ENCODE measurements at regions not wholly inside any gene's neighbourhood (a gene's known extent, or its start where the extent isn't known, plus 50 kb on each side); places are given as distances from the start of the nearest gene placed in this dataset.

DNA sequence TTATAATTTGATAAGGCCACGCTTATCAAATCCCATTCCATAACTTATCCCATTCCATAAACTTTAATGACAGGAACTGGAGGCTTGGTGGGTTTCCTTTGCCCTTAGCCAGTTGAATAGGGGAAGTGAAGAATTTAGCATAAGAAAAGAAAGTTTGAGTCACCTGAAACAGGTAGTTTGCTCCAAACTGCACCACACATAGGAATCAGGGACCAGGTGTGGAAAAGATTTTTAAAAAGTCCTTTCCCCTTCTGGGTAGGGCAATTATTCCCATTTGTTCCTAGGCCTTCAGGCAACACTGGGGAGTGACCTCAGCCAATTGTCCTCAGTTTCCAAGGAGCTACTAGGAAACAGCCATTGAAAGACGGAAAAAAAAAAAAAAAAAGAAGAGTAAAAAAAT, 525.7 kb upstream of the CNTN5 start:
- TF ChIP-seq, protein P1, sequence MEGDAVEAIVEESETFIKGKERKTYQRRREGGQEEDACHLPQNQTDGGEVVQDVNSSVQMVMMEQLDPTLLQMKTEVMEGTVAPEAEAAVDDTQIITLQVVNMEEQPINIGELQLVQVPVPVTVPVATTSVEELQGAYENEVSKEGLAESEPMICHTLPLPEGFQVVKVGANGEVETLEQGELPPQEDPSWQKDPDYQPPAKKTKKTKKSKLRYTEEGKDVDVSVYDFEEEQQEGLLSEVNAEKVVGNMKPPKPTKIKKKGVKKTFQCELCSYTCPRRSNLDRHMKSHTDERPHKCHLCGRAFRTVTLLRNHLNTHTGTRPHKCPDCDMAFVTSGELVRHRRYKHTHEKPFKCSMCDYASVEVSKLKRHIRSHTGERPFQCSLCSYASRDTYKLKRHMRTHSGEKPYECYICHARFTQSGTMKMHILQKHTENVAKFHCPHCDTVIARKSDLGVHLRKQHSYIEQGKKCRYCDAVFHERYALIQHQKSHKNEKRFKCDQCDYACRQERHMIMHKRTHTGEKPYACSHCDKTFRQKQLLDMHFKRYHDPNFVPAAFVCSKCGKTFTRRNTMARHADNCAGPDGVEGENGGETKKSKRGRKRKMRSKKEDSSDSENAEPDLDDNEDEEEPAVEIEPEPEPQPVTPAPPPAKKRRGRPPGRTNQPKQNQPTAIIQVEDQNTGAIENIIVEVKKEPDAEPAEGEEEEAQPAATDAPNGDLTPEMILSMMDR (IDR thresholded peaks at IDR 0.05) = no peak

DNA sequence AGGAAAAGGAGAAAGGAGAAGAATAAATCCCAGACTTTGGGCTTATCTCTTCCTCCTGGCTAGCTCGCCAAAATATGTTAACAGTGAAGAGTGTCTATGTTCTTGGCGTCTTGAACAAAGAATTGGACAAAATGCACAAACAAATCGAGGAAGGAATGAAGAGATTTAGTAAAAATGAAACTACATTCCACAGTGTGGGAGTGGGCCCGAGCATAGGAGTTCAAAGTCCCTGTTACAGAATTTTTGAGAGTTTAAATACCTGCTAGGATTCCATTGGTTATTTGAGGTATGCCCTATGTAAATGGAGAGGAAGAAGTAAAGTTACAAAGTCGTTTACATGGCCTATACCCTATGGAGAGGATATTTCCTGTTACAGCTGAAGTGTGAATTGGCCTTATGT, 525.1 kb upstream of the CNTN5 start:
- TF ChIP-seq, protein P1 (IDR thresholded peaks at IDR 0.05) = no peak

DNA sequence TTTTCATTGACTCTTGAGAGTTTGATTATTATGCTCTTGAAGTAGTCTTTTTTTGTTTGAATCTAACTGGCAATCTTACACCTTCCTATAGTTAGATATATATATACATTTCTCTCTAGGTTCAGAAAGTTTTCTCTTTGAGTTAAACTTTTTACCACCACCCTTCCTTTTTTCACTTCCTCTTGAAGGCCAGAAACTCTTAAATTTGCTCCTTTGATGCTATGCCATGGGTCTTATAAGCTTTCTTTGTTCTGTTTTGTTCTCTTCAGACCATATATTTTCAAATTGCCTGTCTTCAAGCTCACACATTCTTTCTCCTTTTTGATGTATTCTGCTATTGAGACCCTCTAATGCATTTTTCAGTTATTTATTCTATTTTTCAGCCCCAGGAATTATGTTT, 513.5 kb upstream of the CNTN5 start:
- TF ChIP-seq, protein P1 (IDR thresholded peaks at IDR 0.05) = no peak

DNA sequence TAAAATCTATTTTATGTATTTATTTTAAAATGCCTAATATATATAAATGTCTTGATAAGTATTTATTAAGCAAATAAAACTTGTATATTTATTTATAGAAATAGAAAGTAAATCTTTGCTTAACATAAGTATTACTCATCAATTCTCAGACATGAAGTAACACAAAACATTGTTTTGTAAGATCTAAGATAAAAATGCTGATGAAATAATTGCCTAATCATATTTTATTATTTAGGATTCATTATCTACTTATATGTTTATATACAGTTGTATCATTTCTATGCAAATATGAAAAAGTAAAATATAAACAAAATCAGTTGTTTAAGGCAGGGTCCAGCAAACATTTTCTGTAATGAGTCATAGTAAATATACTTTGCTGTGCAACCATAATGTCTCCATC, 507.8 kb upstream of the CNTN5 start:
- TF ChIP-seq, protein P1 (IDR thresholded peaks at IDR 0.05) = no peak

DNA sequence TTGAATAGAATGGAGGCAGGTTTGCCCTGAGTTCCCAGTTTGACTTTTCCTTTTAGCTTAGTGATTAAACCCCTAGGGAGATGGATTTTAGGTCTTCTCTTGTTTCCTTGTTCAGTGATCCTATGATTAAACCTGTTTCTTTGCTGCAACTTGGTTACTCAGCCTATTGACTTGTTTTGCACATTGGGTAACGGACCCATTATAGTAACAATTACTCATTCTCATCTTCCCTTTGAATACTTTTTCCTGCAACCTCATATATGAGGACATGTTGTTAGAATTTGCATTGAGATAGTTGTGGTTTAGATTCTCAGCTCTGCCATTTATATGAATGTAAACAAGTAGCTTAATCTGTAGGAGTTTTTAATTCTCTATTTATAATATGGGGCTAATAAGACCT, 489.2 kb upstream of the CNTN5 start:
- TF ChIP-seq, protein P1 (IDR thresholded peaks at IDR 0.05) = no peak

DNA sequence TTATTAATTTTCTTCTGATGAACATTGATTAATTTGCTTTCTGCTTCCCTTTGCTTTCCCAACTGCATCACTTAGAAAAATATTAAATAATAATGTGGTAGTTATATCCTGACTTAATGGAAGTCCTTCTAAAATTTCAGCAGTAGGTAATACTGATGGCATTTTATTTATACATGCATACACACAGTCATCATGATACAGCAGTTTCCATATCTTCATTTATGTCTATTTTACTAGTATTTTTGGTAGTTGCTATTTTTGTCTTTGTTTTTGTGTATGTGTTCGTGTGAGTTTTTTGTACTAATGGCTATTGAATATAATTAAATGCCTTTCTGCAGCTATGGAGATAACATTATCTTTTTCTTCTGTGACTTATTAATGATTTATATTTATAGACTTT, 484.7 kb upstream of the CNTN5 start:
- TF ChIP-seq, protein P1 (IDR thresholded peaks at IDR 0.05) = no peak

DNA sequence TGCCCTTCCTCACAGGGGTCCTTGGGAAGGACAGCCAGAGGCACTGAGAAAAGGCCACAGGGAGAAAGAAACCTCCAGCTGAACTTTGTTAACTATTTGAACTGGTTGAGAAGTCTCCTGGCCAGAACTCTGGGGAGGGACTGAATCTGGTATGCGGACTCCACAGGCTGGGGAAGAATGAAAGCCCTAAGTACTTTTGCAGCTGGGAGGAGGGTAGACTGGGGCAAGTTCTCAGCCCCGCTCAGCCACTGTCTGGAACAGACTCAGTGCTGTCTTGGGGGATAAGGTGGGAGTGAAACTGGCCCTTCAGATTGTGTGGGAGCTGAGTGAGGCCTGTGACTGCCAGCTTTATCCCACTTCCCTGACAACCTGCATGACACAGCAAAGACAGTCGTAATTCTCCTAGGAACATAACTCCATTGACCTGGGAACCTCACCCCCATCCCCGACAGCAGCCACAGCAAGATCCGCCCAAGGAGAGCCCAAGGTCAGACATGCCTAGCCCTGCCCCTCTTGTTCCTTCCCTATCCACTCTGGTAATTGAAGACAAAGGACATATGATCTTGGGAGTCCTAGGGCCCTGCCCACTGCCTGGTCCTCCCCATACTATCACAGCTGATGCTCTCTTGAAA, 475.1 kb upstream of the CNTN5 start:
- TF ChIP-seq, protein P1 (IDR thresholded peaks at IDR 0.05) = no peak

DNA sequence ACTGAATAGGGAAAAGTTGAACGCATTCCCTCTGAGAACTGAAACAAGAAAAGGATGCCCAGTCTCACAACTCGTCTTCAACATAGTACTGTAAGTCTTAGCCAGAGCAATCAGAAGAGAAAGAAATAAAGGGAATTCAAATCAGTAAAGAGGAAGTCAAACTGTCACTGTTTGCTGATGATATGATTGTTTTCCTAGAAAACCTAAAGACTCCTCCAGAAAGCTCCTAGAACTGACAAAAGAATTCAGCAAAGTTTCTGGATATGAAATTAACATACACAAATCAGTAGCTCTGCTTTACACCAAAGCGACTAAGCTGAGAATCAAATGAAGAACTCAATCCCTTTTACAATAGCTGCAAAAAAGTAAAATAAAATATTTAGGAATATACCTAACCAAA, 471.2 kb upstream of the CNTN5 start:
- TF ChIP-seq, protein P1 (IDR thresholded peaks at IDR 0.05) = no peak
